ENCODE measurements at regions not wholly inside any gene's neighbourhood (a gene's known extent, or its start where the extent isn't known, plus 50 kb on each side); places are given as distances from the start of the nearest gene placed in this dataset.
"Not testable (repeated sequence)": the region's sequence is repeated elsewhere in the genome, so short reads cannot be mapped to it uniquely, and the experiment has no call there.

- DNase-seq = no peak
- Histone ChIP-seq H3K36me3 (no peaks in the 10 kb centered on the region), H3K9me3 (no peaks in the 10 kb centered on the region), H3K4me3 (no peak overlapping the region), H3K4me1 (no peaks in the 10 kb centered on the region), H3K27me3 (peaks cover 0 to 37% (median 0%) of the 10 kb centered on the region in 4 donors), H3K27ac (no peak overlapping the region)
- intact Hi-C loops (cut with DNase I) = no loop called here
- TF ChIP-seq CTCF (IDR thresholded peaks at IDR 0.05) (no peak), POLR2A (IDR thresholded peaks at IDR 0.05) (no peak)
- WGBS, 2 donors = 43 to 76% methylated on average over 3 to 8 of the region's 8 CpGs
Measured at GRCh38 chr11:13782390-13783075, 114.1 kb downstream of the FAR1 start.

GRCh38 chr11:13784441-13784840 lies 116.0 kb downstream of the FAR1 start:
- intact Hi-C loops (cut with DNase I) = no loop called here
- Histone ChIP-seq H3K4me1 (no peaks in the 10 kb centered on the region), H3K9me3 (no peaks in the 10 kb centered on the region), H3K36me3 (no peaks in the 10 kb centered on the region), H3K27me3 (peaks cover 0 to 26% (median 0%) of the 10 kb centered on the region in 4 donors), H3K4me3 (no peak overlapping the region), H3K27ac (no peak overlapping the region)
- no peak for DNase-seq
- no peak for TF ChIP-seq CTCF (IDR thresholded peaks at IDR 0.05)
- no peak for TF ChIP-seq POLR2A (IDR thresholded peaks at IDR 0.05)
- WGBS, 2 donors = 66 to 81% methylated on average over 3 of the region's 3 CpGs

- H3K27me3 ChIP-seq = peaks cover 0 to 22% (median 0%) of the 10 kb centered on the region in 4 donors
- H3K36me3 ChIP-seq = no peaks in the 10 kb centered on the region
- 83 to 84% methylated on average over 5 of the region's 5 CpGs for WGBS, 2 donors
- H3K9me3 ChIP-seq = no peaks in the 10 kb centered on the region
- H3K27ac ChIP-seq = no peak overlapping the region
- DNase-seq = no peak
- H3K4me3 ChIP-seq = no peak overlapping the region
- no peak for TF ChIP-seq POLR2A (IDR thresholded peaks at IDR 0.05)
- TF ChIP-seq CTCF (IDR thresholded peaks at IDR 0.05) = no peak
- no peaks in the 10 kb centered on the region for H3K4me1 ChIP-seq
- intact Hi-C loops (cut with DNase I) = no loop called here
Measured at GRCh38 chr11:13784855-13785254, 116.4 kb downstream of the FAR1 start.

GRCh38 chr11:13786688-13787087 lies 118.2 kb downstream of the FAR1 start:
- intact Hi-C loops (cut with DNase I) = no loop called here
- Histone ChIP-seq H3K36me3 (no peaks in the 10 kb centered on the region), H3K27ac (no peak overlapping the region), H3K4me1 (no peaks in the 10 kb centered on the region), H3K9me3 (no peaks in the 10 kb centered on the region), H3K4me3 (no peak overlapping the region), H3K27me3 (peaks cover 0 to 20% (median 0%) of the 10 kb centered on the region in 4 donors)
- DNase-seq = no peak
- 50 to 61% methylated on average over 2 to 3 of the region's 3 CpGs for WGBS, 2 donors
- no peak for TF ChIP-seq CTCF (IDR thresholded peaks at IDR 0.05)
- no peak for TF ChIP-seq POLR2A (IDR thresholded peaks at IDR 0.05)

GRCh38 chr11:13797616-13798015 lies 129.1 kb downstream of the FAR1 start:
- 76 to 93% methylated on average over 3 of the region's 3 CpGs for WGBS, 2 donors
- intact Hi-C loops (cut with DNase I) = not testable (repeated sequence)

GRCh38 chr11:13800901-13801300 lies 132.4 kb downstream of the FAR1 start:
- DNase-seq = no peak
- Histone ChIP-seq H3K27ac (no peak overlapping the region), H3K27me3 (peaks cover 0 to 4% (median 0%) of the 10 kb centered on the region in 4 donors), H3K9me3 (peaks cover 0 to 14% (median 14%) of the 10 kb centered on the region in 3 donors), H3K4me1 (no peaks in the 10 kb centered on the region), H3K4me3 (no peak overlapping the region), H3K36me3 (no peaks in the 10 kb centered on the region)
- no peak for TF ChIP-seq POLR2A (IDR thresholded peaks at IDR 0.05)
- no peak for TF ChIP-seq CTCF (IDR thresholded peaks at IDR 0.05)
- WGBS, 2 donors = 67 to 72% methylated on average over 1 of the region's 1 CpG
- intact Hi-C loops (cut with DNase I) = no loop called here

More at GRCh38 chr11:13797616-13798015, 129.1 kb downstream of the FAR1 start:
- H3K27me3 ChIP-seq, H3K36me3 ChIP-seq, DNase-seq, H3K4me3 ChIP-seq, H3K27ac ChIP-seq, H3K9me3 ChIP-seq, H3K4me1 ChIP-seq: not testable (repeated sequence)

All from esophagus squamous epithelium (tissue), 5 donors.